Endothelial cell of umbilical vein (primary cell): ENCODE measurements at regions not wholly inside any gene's neighbourhood (a gene's known extent, or its start where the extent isn't known, plus 50 kb on each side); places are given as distances from the start of the nearest gene placed in this dataset.

ENCODE experiments used
- BruUV-seq: library from RNA; stranded (reverse); fragments of 400-500 nt; replicated peaks from 2 replicates; lab custom pipeline; 2021; lab: Mats Ljungman, UMichigan
- CTCF ChIA-PET: fragments of 300-600, 350-600 bp; sonication (Branson Sonifier 250); formaldehyde crosslinking; loops from one replicate; lab custom pipeline; 2021; ENCODE audit warnings: antibody characterized with exemption, inconsistent platforms; lab: Charles Lee
- POLR2A ChIA-PET: fragments of 300-600, 350-600 bp; sonication (Branson Sonifier 250); formaldehyde crosslinking; loops from one replicate; lab custom pipeline; 2021; ENCODE audit warnings: antibody characterized with exemption, inconsistent platforms; lab: Charles Lee
- DNase-seq: peaks from one replicate; pipeline ENCODE4 v3.0.0-alpha.2; 2011; ENCODE audit warnings: low read depth, low spot score
- FAIRE-seq: peaks from 2 replicates; lab custom pipeline; 2011; peaks lifted over from hg19 to GRCh38; lab: Jason Lieb, UNC
- H2AFZ ChIP-seq: 2 replicates; pipeline ENCODE4 v1.6.0; 2012; ENCODE audit warnings: low read depth, low read length, control low read depth, inconsistent platforms
- H3K27ac ChIP-seq: 2 replicates; pipeline ENCODE4 v1.5.1; 2011; ENCODE audit warnings: low read depth, mild to moderate bottlenecking, control low read depth, low read length, moderate library complexity; ENCODE audit not compliant: insufficient read depth
- H3K27me3 ChIP-seq, 2 experiments: 2 replicates each; pipeline versions ENCODE4 v1.6.0 to v1.6.1; 2011; ENCODE audit warnings: low read length in 2 of 2, mixed read lengths in 1 of 2; ENCODE audit not compliant: control insufficient read depth in 2 of 2, insufficient read depth in 2 of 2
- H3K36me3 ChIP-seq, 2 experiments: 2 replicates in 1 of 2; 3 replicates in 1 of 2; pipeline ENCODE4 v1.5.1; 2011; ENCODE audit warnings: low read length in 2 of 2, mild to moderate bottlenecking in 1 of 2, moderate library complexity in 1 of 2; ENCODE audit not compliant: control insufficient read depth in 2 of 2, insufficient read depth in 2 of 2; ENCODE audit errors: extremely low read depth in 1 of 2
- H3K4me1 ChIP-seq: 3 replicates; pipeline ENCODE4 v1.5.1; 2011; ENCODE audit warnings: mild to moderate bottlenecking, low read length; ENCODE audit not compliant: control insufficient read depth, insufficient read depth; ENCODE audit errors: extremely low read depth
- H3K4me2 ChIP-seq: 2 replicates; pipeline ENCODE4 v1.6.1; 2011; ENCODE audit warnings: low read length, control low read depth, mixed read lengths; ENCODE audit not compliant: insufficient read depth
- H3K4me3 ChIP-seq, 3 experiments: fragments of 200-600 bp in 1 of 3; sonication (generic), shearing (Covaris generic) in 1 of 3; replicated peaks in 1 of 3; 2 replicates each; pipeline ENCODE4 v1.5.1; 2011 to 2016; ENCODE audit warnings: control low read depth in 3 of 3, low read length in 3 of 3, mild to moderate bottlenecking in 2 of 3, inconsistent platforms in 1 of 3, low read depth in 1 of 3, moderate library complexity in 1 of 3; ENCODE audit not compliant: insufficient read depth in 1 of 3
- H3K79me2 ChIP-seq: 2 replicates; pipeline ENCODE4 v1.6.0; 2012; ENCODE audit warnings: low read length, inconsistent platforms; ENCODE audit not compliant: control insufficient read depth, insufficient read depth
- H3K9ac ChIP-seq: replicated peaks from 2 replicates; pipeline ENCODE3; 2011; ENCODE audit warnings: low read length, control low read depth; ENCODE audit not compliant: insufficient read depth; ENCODE audit errors: extremely low read depth
- H3K9me1 ChIP-seq: replicated peaks from 3 replicates; pipeline ENCODE4 v1.6.0; 2011; ENCODE audit warnings: mild to moderate bottlenecking, low read length; ENCODE audit not compliant: control insufficient read depth, insufficient read depth; ENCODE audit errors: extremely low read depth
- H3K9me3 ChIP-seq: replicated peaks from 2 replicates; pipeline ENCODE4 v1.5.1; 2012; ENCODE audit warnings: low read length, inconsistent platforms; ENCODE audit not compliant: control insufficient read depth, insufficient read depth
- H4K20me1 ChIP-seq: replicated peaks from 2 replicates; pipeline ENCODE3; 2011; ENCODE audit warnings: mild to moderate bottlenecking, low read length; ENCODE audit not compliant: control insufficient read depth, insufficient read depth; ENCODE audit errors: extremely low read depth
- EZH2 ChIP-seq: IDR thresholded peaks from 2 replicates; pipeline ENCODE4 v1.6.1; 2012; ENCODE audit warnings: borderline replicate concordance, low read depth, mild to moderate bottlenecking, moderate library complexity, low read length, inconsistent platforms; ENCODE audit not compliant: severe bottlenecking
- FOS ChIP-seq: IDR thresholded peaks from 2 replicates; pipeline ENCODE4 v1.6.1; 2011; ENCODE audit warnings: mild to moderate bottlenecking, low read length, moderate library complexity, borderline replicate concordance; ENCODE audit not compliant: insufficient read depth
- GATA2 ChIP-seq: IDR thresholded peaks from 2 replicates; pipeline ENCODE4 v1.7.0; 2011; ENCODE audit warnings: low read depth, mild to moderate bottlenecking, moderate library complexity, mixed read lengths, low read length; ENCODE audit not compliant: insufficient read length, insufficient read depth
- JUN ChIP-seq: IDR thresholded peaks from 2 replicates; pipeline ENCODE4 v1.6.1; 2011; ENCODE audit warnings: borderline replicate concordance, low read depth; ENCODE audit not compliant: insufficient read length, insufficient read depth
- MAX ChIP-seq: IDR thresholded peaks from 2 replicates; pipeline ENCODE4 v1.6.1; 2011; ENCODE audit not compliant: insufficient read depth, insufficient read length
- MYC ChIP-seq: IDR thresholded peaks from one replicate; pipeline ENCODE4 v1.6.1; 2011; ENCODE audit warnings: mild to moderate bottlenecking, low read depth, low read length
- POLR2A ChIP-seq: IDR thresholded peaks from 2 replicates; pipeline ENCODE4 v1.6.1; 2012; ENCODE audit warnings: low read depth, mild to moderate bottlenecking, control low read depth, low read length
- POLR2AphosphoS5 ChIP-seq: IDR thresholded peaks from 2 replicates; pipeline ENCODE4 v1.6.1; 2012; ENCODE audit warnings: low read depth, mild to moderate bottlenecking, control low read depth, low read length, moderate library complexity; ENCODE audit not compliant: insufficient read depth
- dilution Hi-C: fragments of 300-500 bp; cut with MboI; formaldehyde crosslinking; loops from one replicate; pipeline ENCODE4 v1.15.0; 2019; ENCODE audit warnings: low sequenced_read_pairs; ENCODE audit not compliant: extremely low pct_ligation_motif_present
- intact Hi-C: fragments of 100-400 bp; cut with micrococcal nuclease; formaldehyde crosslinking; loops from one replicate; pipeline ENCODE4 v1.10.0; 2022
- TF ChIP-seq, protein P1 (sequence below), 2 donors: IDR thresholded peaks; 1 replicate in 1 of 2; 2 replicates in 1 of 2; pipeline ENCODE4 v1.5.1; 2011; ENCODE audit warnings: low read length in 2 of 2, mild to moderate bottlenecking in 2 of 2, moderate library complexity in 2 of 2, control low read depth in 1 of 2, inconsistent platforms in 1 of 2, low read depth in 1 of 2; ENCODE audit not compliant: insufficient read depth in 1 of 2; ENCODE audit errors: extremely low read depth in 1 of 2

DNA sequence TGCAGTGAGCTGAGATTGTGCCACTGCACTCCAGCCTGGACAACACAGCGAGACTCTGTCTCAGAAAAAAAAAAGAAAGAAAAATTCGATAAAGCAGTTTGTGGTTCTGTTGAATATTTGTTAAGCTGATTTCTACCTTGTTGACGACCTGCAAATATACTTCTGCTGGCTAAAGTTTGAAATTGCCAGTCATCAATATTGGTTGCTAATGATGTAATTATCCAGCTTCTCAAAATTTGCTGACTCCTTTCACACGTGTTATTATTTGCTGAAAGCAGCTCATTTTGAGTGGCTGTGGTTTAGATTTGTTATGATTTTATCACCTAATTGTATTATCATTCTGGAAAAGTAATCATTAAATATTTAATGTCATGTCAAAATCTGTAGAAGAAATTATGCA, 774.3 kb downstream of the QKI start:
- H4K20me1 ChIP-seq, result no peaks in the 10 kb centered on the region
- H3K4me2 ChIP-seq, result no peak overlapping the region
- dilution Hi-C loops, result no loop called here
- no peak overlapping the region for H3K27ac ChIP-seq
- no peak for DNase-seq
- H3K27me3 ChIP-seq, result no peaks in the 10 kb centered on the region
- no TSS peak for BruUV-seq
- H3K9me1 ChIP-seq, result no peaks in the 10 kb centered on the region
- intact Hi-C loops, result no loop called here
- H3K4me3 ChIP-seq, result no peak overlapping the region
- no peak overlapping the region for H2AFZ ChIP-seq
- no peak for TF ChIP-seq POLR2AphosphoS5
- no peak for TF ChIP-seq MYC
- TF ChIP-seq FOS, result no peak
- no peak for TF ChIP-seq EZH2
- TF ChIP-seq POLR2A, result no peak
- no peak for TF ChIP-seq JUN
- no peak for TF ChIP-seq MAX
- no peak for TF ChIP-seq GATA2
- TF ChIP-seq, protein P1, sequence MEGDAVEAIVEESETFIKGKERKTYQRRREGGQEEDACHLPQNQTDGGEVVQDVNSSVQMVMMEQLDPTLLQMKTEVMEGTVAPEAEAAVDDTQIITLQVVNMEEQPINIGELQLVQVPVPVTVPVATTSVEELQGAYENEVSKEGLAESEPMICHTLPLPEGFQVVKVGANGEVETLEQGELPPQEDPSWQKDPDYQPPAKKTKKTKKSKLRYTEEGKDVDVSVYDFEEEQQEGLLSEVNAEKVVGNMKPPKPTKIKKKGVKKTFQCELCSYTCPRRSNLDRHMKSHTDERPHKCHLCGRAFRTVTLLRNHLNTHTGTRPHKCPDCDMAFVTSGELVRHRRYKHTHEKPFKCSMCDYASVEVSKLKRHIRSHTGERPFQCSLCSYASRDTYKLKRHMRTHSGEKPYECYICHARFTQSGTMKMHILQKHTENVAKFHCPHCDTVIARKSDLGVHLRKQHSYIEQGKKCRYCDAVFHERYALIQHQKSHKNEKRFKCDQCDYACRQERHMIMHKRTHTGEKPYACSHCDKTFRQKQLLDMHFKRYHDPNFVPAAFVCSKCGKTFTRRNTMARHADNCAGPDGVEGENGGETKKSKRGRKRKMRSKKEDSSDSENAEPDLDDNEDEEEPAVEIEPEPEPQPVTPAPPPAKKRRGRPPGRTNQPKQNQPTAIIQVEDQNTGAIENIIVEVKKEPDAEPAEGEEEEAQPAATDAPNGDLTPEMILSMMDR (IDR thresholded peaks at IDR 0.05; ENCODE audit: extremely low read depth in 1 of 2, insufficient read depth in 1 of 2, low read depth in 1 of 2, low read length in 2 of 2), result no peak
- H3K9me3 ChIP-seq, result no peaks in the 10 kb centered on the region
- ChIA-PET CTCF (no interaction called here), POLR2A (no interaction called here)
- H3K9ac ChIP-seq, result no peak overlapping the region
- FAIRE-seq, result no peak
- no peaks in the 10 kb centered on the region for H3K79me2 ChIP-seq
- no peaks in the 10 kb centered on the region for H3K36me3 ChIP-seq
- no peaks in the 10 kb centered on the region for H3K4me1 ChIP-seq
